Endodermal cell (in vitro differentiated cells): ENCODE measurements at regions not wholly inside any gene's neighbourhood (a gene's known extent, or its start where the extent isn't known, plus 50 kb on each side); places are given as distances from the start of the nearest gene placed in this dataset.

ENCODE experiments used
- DNase-seq: peaks from one replicate; pipeline ENCODE4 v3.0.0-alpha.2; 2017
- H3K27ac ChIP-seq: 2 replicates; pipeline ENCODE4 v1.5.1; 2013; ENCODE audit warnings: mild to moderate bottlenecking, low read depth, low read length, moderate library complexity
- H3K27me3 ChIP-seq: 2 replicates; pipeline ENCODE4 v1.6.1; 2013; ENCODE audit warnings: mild to moderate bottlenecking, low read length, moderate library complexity; ENCODE audit not compliant: insufficient read depth, control insufficient read depth, poor library complexity, severe bottlenecking
- H3K36me3 ChIP-seq: 2 replicates; pipeline ENCODE4 v1.7.0; 2013; ENCODE audit warnings: mild to moderate bottlenecking, low read length, moderate library complexity; ENCODE audit not compliant: control insufficient read depth, insufficient read depth
- H3K4me1 ChIP-seq: one replicate; pipeline ENCODE4 v1.7.0; 2013; ENCODE audit warnings: low read length; ENCODE audit not compliant: control insufficient read depth, insufficient read depth
- H3K4me3 ChIP-seq: 2 replicates; pipeline ENCODE4 v1.5.1; 2013; ENCODE audit warnings: mild to moderate bottlenecking, low read length, moderate library complexity
- H3K9ac ChIP-seq: 2 replicates; pipeline ENCODE4 v1.6.1; 2013; ENCODE audit warnings: mild to moderate bottlenecking, low read length, moderate library complexity; ENCODE audit not compliant: poor library complexity, severe bottlenecking; ENCODE audit errors: extremely low read depth
- H3K9me3 ChIP-seq: 2 replicates; pipeline ENCODE4 v1.6.1; 2013; ENCODE audit warnings: mild to moderate bottlenecking, low read length, moderate library complexity; ENCODE audit not compliant: control insufficient read depth
- H3K27ac Mint-ChIP-seq: 2 replicates; pipeline ENCODE4 v1.8.0; 2020; ENCODE audit warnings: mixed read lengths
- H3K27me3 Mint-ChIP-seq: 2 replicates; pipeline ENCODE4 v1.8.0; 2021; ENCODE audit warnings: mild to moderate bottlenecking, mixed read lengths; ENCODE audit not compliant: insufficient read depth
- H3K36me3 Mint-ChIP-seq: 2 replicates; pipeline ENCODE4 v1.8.0; 2020; ENCODE audit warnings: low read depth, mixed read lengths
- H3K4me1 Mint-ChIP-seq: 2 replicates; pipeline ENCODE4 v1.8.0; 2020; ENCODE audit warnings: mixed read lengths
- H3K4me3 Mint-ChIP-seq: 2 replicates; pipeline ENCODE4 v1.8.0; 2020; ENCODE audit warnings: mild to moderate bottlenecking, moderate library complexity, mixed read lengths
- H3K9me3 Mint-ChIP-seq: 2 replicates; pipeline ENCODE4 v1.8.0; 2020; ENCODE audit warnings: mild to moderate bottlenecking, mixed read lengths
- WGBS, 2 experiments: methylation state at CpG; one replicate each; pipeline versions ENCODE4 v1.1.5 to v1.1.7; 2013; ENCODE audit warnings: missing lambda C conversion rate in 2 of 2, mixed read lengths in 1 of 2; ENCODE audit not compliant: insufficient coverage in 1 of 2, insufficient read length in 1 of 2; 5-methylcytosine and 5-hydroxymethylcytosine counted together
- TF ChIP-seq, protein P1 (sequence below): fragments of 200-600 bp; sonication (generic); conservative IDR thresholded peaks from 2 replicates; pipeline ENCODE4 v1.5.0; 2021; ENCODE audit warnings: antibody characterized with exemption, mild to moderate bottlenecking

DNA sequence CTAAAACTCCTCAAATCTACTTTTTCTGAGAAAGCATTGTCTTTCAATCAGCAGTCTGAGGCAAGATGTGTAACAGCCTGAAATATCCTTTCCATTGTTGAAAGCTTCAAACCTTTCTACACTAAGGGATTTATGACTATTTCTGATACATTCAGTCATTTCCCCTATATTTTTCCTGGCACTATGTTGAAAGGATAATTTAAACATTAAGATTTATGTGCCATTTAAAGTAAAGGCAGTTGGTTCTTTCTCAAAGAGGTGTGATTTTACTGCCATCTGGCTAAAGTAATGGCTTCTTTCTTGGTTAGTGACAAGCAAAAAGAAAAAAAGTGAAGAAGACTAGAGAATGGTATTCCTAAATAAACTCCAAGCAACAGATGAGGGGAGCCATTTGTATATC, 249.6 kb upstream of the COL8A1 start:
- Histone ChIP-seq H3K4me1 (no peaks in the 10 kb centered on the region), H3K9ac (no peak overlapping the region), H3K36me3 (no peaks in the 10 kb centered on the region), H3K27ac (no peak overlapping the region), H3K4me3 (no peak overlapping the region), H3K27me3 (no peaks in the 10 kb centered on the region), H3K9me3 (no peaks in the 10 kb centered on the region)
- TF ChIP-seq, protein P1, sequence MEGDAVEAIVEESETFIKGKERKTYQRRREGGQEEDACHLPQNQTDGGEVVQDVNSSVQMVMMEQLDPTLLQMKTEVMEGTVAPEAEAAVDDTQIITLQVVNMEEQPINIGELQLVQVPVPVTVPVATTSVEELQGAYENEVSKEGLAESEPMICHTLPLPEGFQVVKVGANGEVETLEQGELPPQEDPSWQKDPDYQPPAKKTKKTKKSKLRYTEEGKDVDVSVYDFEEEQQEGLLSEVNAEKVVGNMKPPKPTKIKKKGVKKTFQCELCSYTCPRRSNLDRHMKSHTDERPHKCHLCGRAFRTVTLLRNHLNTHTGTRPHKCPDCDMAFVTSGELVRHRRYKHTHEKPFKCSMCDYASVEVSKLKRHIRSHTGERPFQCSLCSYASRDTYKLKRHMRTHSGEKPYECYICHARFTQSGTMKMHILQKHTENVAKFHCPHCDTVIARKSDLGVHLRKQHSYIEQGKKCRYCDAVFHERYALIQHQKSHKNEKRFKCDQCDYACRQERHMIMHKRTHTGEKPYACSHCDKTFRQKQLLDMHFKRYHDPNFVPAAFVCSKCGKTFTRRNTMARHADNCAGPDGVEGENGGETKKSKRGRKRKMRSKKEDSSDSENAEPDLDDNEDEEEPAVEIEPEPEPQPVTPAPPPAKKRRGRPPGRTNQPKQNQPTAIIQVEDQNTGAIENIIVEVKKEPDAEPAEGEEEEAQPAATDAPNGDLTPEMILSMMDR, result no peak
- H3K9me3 Mint-ChIP-seq, result no peaks in the 10 kb centered on the region
- DNase-seq, result no peak
- H3K4me3 Mint-ChIP-seq, result no peak overlapping the region
- no peaks in the 10 kb centered on the region for H3K27me3 Mint-ChIP-seq
- no peak overlapping the region for H3K27ac Mint-ChIP-seq
- no peaks in the 10 kb centered on the region for H3K36me3 Mint-ChIP-seq
- no peaks in the 10 kb centered on the region for H3K4me1 Mint-ChIP-seq

- no peak for DNase-seq
- H3K4me1 ChIP-seq, result no peaks in the 10 kb centered on the region
- H3K27me3 ChIP-seq, result no peaks in the 10 kb centered on the region
- peaks cover 1% of the 10 kb centered on the region for H3K27me3 Mint-ChIP-seq
- no peak overlapping the region for H3K27ac Mint-ChIP-seq
- H3K36me3 Mint-ChIP-seq, result no peaks in the 10 kb centered on the region
- no peak overlapping the region for H3K27ac ChIP-seq
- H3K4me3 ChIP-seq, result no peak overlapping the region
- H3K9ac ChIP-seq, result no peak overlapping the region
- H3K4me1 Mint-ChIP-seq, result no peaks in the 10 kb centered on the region
- no peaks in the 10 kb centered on the region for H3K36me3 ChIP-seq
- no peaks in the 10 kb centered on the region for H3K9me3 ChIP-seq
- TF ChIP-seq, protein P1, result no peak
- H3K4me3 Mint-ChIP-seq, result no peak overlapping the region
- peaks cover 10% of the 10 kb centered on the region for H3K9me3 Mint-ChIP-seq
Measured at GRCh38 chr3:99384596-99384995, 253.8 kb upstream of the COL8A1 start.

GRCh38 chr3:99376926-99377325, 261.5 kb upstream of the COL8A1 start:
- no peak for DNase-seq
- Mint-ChIP-seq H3K4me3 (no peak overlapping the region), H3K27me3 (no peaks in the 10 kb centered on the region), H3K27ac (no peak overlapping the region), H3K36me3 (no peaks in the 10 kb centered on the region), H3K9me3 (peaks cover 10% of the 10 kb centered on the region), H3K4me1 (no peaks in the 10 kb centered on the region)
- H3K4me3 ChIP-seq, result no peak overlapping the region
- H3K36me3 ChIP-seq, result no peaks in the 10 kb centered on the region
- no peak overlapping the region for H3K27ac ChIP-seq
- H3K9ac ChIP-seq, result no peak overlapping the region
- H3K4me1 ChIP-seq, result no peaks in the 10 kb centered on the region
- TF ChIP-seq, protein P1, result no peak
- WGBS, 2 experiments, result 76 to 88% methylated on average over 2 to 3 of the region's 3 CpGs
- no peaks in the 10 kb centered on the region for H3K9me3 ChIP-seq
- H3K27me3 ChIP-seq, result no peaks in the 10 kb centered on the region
